ENCODE measurements at regions not wholly inside any gene's neighbourhood (a gene's known extent, or its start where the extent isn't known, plus 50 kb on each side); places are given as distances from the start of the nearest gene placed in this dataset.
"Not testable (repeated sequence)": the region's sequence is repeated elsewhere in the genome, so short reads cannot be mapped to it uniquely, and the experiment has no call there.

GRCh38 chr14:23898359-23898758, 55.2 kb upstream of the DHRS4 start:
- DNase-seq (ENCODE audit: low spot score): not testable (repeated sequence)

GRCh38 chr14:23899788-23900187, 53.8 kb upstream of the DHRS4 start:
- no peak for DNase-seq (ENCODE audit: low spot score)

GRCh38 chr14:23903442-23903841, 50.1 kb upstream of the DHRS4 start:
- no peak for DNase-seq (ENCODE audit: low spot score)

All from AG20443 (cell line).